ENCODE measurements at regions not wholly inside any gene's neighbourhood (a gene's known extent, or its start where the extent isn't known, plus 50 kb on each side); places are given as distances from the start of the nearest gene placed in this dataset.

- TF ChIP-seq POLR2A (IDR thresholded peaks at IDR 0.05; ENCODE audit: low read length) (no peak), GATA1 (IDR thresholded peaks at IDR 0.05; ENCODE audit: low read depth, low read length) (no peak)
Measured at GRCh38 chr5:161023551-161023950, 171.5 kb upstream of the ATP10B start.

Measured in erythroblast (primary cell).